ENCODE measurements at regions not wholly inside any gene's neighbourhood (a gene's known extent, or its start where the extent isn't known, plus 50 kb on each side); places are given as distances from the start of the nearest gene placed in this dataset.

GRCh38 chr11:56909080-56909479, 79.6 kb upstream of the OR5AK2 start:
- Histone ChIP-seq H3K4me2 (ENCODE audit: control insufficient read depth, insufficient read depth) (no peak overlapping the region), H3K27me3 (replicated peaks in 1 of 2; ENCODE audit: control insufficient read depth in 2 of 2, insufficient read depth in 2 of 2, low read length in 1 of 2) (no peaks in the 10 kb centered on the region), H3K79me2 (ENCODE audit: control insufficient read depth, insufficient read depth, low read length) (no peaks in the 10 kb centered on the region), H3K4me1 (ENCODE audit: control insufficient read depth, insufficient read depth, low read length) (no peaks in the 10 kb centered on the region), H4K20me1 (ENCODE audit: control insufficient read depth, insufficient read depth) (no peaks in the 10 kb centered on the region), H3K9me3 (replicated peaks; ENCODE audit: control insufficient read depth, insufficient read depth, low read length) (no peaks in the 10 kb centered on the region), H3K9ac (ENCODE audit: control insufficient read depth, insufficient read depth, low read length) (no peak overlapping the region), H3K27ac (ENCODE audit: control insufficient read depth, insufficient read depth) (no peak overlapping the region), H3K4me3 (no peak overlapping the region), H2AFZ (ENCODE audit: control insufficient read depth, low read depth, low read length) (no peak overlapping the region), H3K36me3 (ENCODE audit: control insufficient read depth in 2 of 2, insufficient read depth in 2 of 2, low read length in 1 of 2) (no peaks in the 10 kb centered on the region)
- in situ Hi-C loops (cut with MboI) (no loop called here), intact Hi-C loops (cut with micrococcal nuclease; ENCODE audit: unreplicated experiment) (no loop called here)
- BruUV-seq (replicated peaks): no TSS peak
- TF ChIP-seq CREB1 (IDR thresholded peaks at IDR 0.05; ENCODE audit: low read depth) (no peak), RELB (IDR thresholded peaks at IDR 0.05; ENCODE audit: low read depth) (no peak), BMI1 (IDR thresholded peaks at IDR 0.05; ENCODE audit: borderline replicate concordance) (no peak)
- DNase-seq (ENCODE audit: low read depth, low spot score) (no peak), ATAC-seq (no peak), FAIRE-seq (no peak)
- SMC1A ChIA-PET (ENCODE audit: uncharacterized antibody, unreplicated experiment): no interaction called here
- RAD21 ChIA-PET (ENCODE audit: unreplicated experiment): no interaction called here
- CTCF ChIA-PET: interaction anchor here (1.0 kb wide), 1 partner anchor 370 kb away, joined by 4 read pairs; no protein-coding TSS in a partner anchor
- POLR2A ChIA-PET: no interaction called here
- WGBS (ENCODE audit: insufficient coverage, insufficient replicate concordance, low lambda C conversion rate, missing lambda C conversion rate): 1% methylated on average over 4 of the region's 4 CpGs

- ATAC-seq: no peak
- BruUV-seq (replicated peaks): no TSS peak
- Histone ChIP-seq H3K9ac (ENCODE audit: control insufficient read depth, insufficient read depth, low read length) (no peak overlapping the region), H3K79me2 (ENCODE audit: control insufficient read depth, insufficient read depth, low read length) (no peaks in the 10 kb centered on the region), H3K27me3 (replicated peaks in 1 of 2; ENCODE audit: control insufficient read depth in 2 of 2, insufficient read depth in 2 of 2, low read length in 1 of 2) (no peaks in the 10 kb centered on the region), H3K4me3 (no peak overlapping the region), H2AFZ (ENCODE audit: control insufficient read depth, low read depth, low read length) (no peak overlapping the region), H3K4me2 (ENCODE audit: control insufficient read depth, insufficient read depth) (no peak overlapping the region), H3K36me3 (ENCODE audit: control insufficient read depth in 2 of 2, insufficient read depth in 2 of 2, low read length in 1 of 2) (no peaks in the 10 kb centered on the region), H3K27ac (ENCODE audit: control insufficient read depth, insufficient read depth) (no peak overlapping the region), H3K9me3 (replicated peaks; ENCODE audit: control insufficient read depth, insufficient read depth, low read length) (no peaks in the 10 kb centered on the region), H3K4me1 (ENCODE audit: control insufficient read depth, insufficient read depth, low read length) (no peaks in the 10 kb centered on the region), H4K20me1 (ENCODE audit: control insufficient read depth, insufficient read depth) (no peaks in the 10 kb centered on the region)
- 0% methylated on average over 2 of the region's 2 CpGs for WGBS (ENCODE audit: insufficient coverage, insufficient replicate concordance, low lambda C conversion rate, missing lambda C conversion rate)
- in situ Hi-C loops (cut with MboI) (no loop called here), intact Hi-C loops (cut with micrococcal nuclease; ENCODE audit: unreplicated experiment) (no loop called here)
- no peak for DNase-seq (ENCODE audit: low read depth, low spot score)
- SMC1A ChIA-PET (ENCODE audit: uncharacterized antibody, unreplicated experiment): no interaction called here
- POLR2A ChIA-PET: no interaction called here
- FAIRE-seq: no peak
- CTCF ChIA-PET: no interaction called here
- RAD21 ChIA-PET (ENCODE audit: unreplicated experiment): no interaction called here
- TF ChIP-seq HDAC2 (IDR thresholded peaks at IDR 0.05): no peak
- no peak for TF ChIP-seq RFX5 (IDR thresholded peaks at IDR 0.05; ENCODE audit: low read depth, low read length)
- TF ChIP-seq ATF3 (IDR thresholded peaks at IDR 0.05; ENCODE audit: borderline replicate concordance, extremely low read depth, low read depth, low read length): no peak
- no peak for TF ChIP-seq IKZF2 (IDR thresholded peaks at IDR 0.05)
- no peak for TF ChIP-seq ZNF384 (IDR thresholded peaks at IDR 0.05; ENCODE audit: borderline replicate concordance, low read depth, low read length)
- TF ChIP-seq ZNF207 (IDR thresholded peaks at IDR 0.05; ENCODE audit: borderline replicate concordance): no peak
- TF ChIP-seq HDGF (IDR thresholded peaks at IDR 0.05): no peak
- no peak for TF ChIP-seq TCF3 (IDR thresholded peaks at IDR 0.05; ENCODE audit: borderline replicate concordance, insufficient read depth, low read depth, low read length)
- no peak for TF ChIP-seq NBN (IDR thresholded peaks at IDR 0.05)
- no peak for TF ChIP-seq NFIC (IDR thresholded peaks at IDR 0.05; ENCODE audit: low read depth, low read length)
- no peak for TF ChIP-seq BCL3 (IDR thresholded peaks at IDR 0.05; ENCODE audit: borderline replicate concordance, insufficient read depth, low read depth, low read length, poor library complexity, severe bottlenecking)
Measured at GRCh38 chr11:56906683-56907148, 82.0 kb upstream of the OR5AK2 start.

Measured in GM12878 (cell line).